ENCODE measurements at regions not wholly inside any gene's neighbourhood (a gene's known extent, or its start where the extent isn't known, plus 50 kb on each side); places are given as distances from the start of the nearest gene placed in this dataset.

GRCh38 chr3:146781606-146782005, 176.5 kb upstream of the PLSCR5 start:
- Histone ChIP-seq H3K36me3 (ENCODE audit: control insufficient read depth, insufficient read depth, low read length) (no peaks in the 10 kb centered on the region), H3K27me3 (ENCODE audit: control insufficient read depth, insufficient read depth, low read length) (no peaks in the 10 kb centered on the region), H3K27ac (ENCODE audit: low read length) (no peak overlapping the region), H3K4me1 (ENCODE audit: control insufficient read depth, insufficient read depth, low read length) (no peaks in the 10 kb centered on the region), H3K4me3 (ENCODE audit: low read depth in 2 of 2, low read length in 2 of 2) (no peak overlapping the region), H3K9me3 (ENCODE audit: control insufficient read depth, insufficient read depth, low read depth, low read length) (no peaks in the 10 kb centered on the region)
- ChIA-PET POLR2A (no interaction called here), CTCF (no interaction called here)
- BruUV-seq (replicated peaks), result no TSS peak
- no peak for DNase-seq (ENCODE audit: low read depth, low spot score)
- intact Hi-C loops (cut with micrococcal nuclease; ENCODE audit: unreplicated experiment) (no loop called here), in situ Hi-C loops (cut with HindIII; ENCODE audit: low pct_unique_long_range_greater_than_20kb, low sequenced_read_pairs) (no loop called here)
- ATAC-seq, result no peak
- no peak for TF ChIP-seq CTCF (IDR thresholded peaks at IDR 0.05)

- Histone ChIP-seq H3K4me1 (ENCODE audit: control insufficient read depth, insufficient read depth, low read length) (no peaks in the 10 kb centered on the region), H3K36me3 (ENCODE audit: control insufficient read depth, insufficient read depth, low read length) (no peaks in the 10 kb centered on the region), H3K9me3 (ENCODE audit: control insufficient read depth, insufficient read depth, low read depth, low read length) (no peaks in the 10 kb centered on the region), H3K27me3 (ENCODE audit: control insufficient read depth, insufficient read depth, low read length) (no peaks in the 10 kb centered on the region), H3K4me3 (ENCODE audit: low read depth in 2 of 2, low read length in 2 of 2) (no peak overlapping the region), H3K27ac (ENCODE audit: low read length) (no peak overlapping the region)
- DNase-seq (ENCODE audit: low read depth, low spot score) (no peak), ATAC-seq (no peak)
- no peak for TF ChIP-seq CTCF (IDR thresholded peaks at IDR 0.05)
- TF ChIP-seq SIN3A (IDR thresholded peaks at IDR 0.05; ENCODE audit: borderline replicate concordance, insufficient read depth, low read depth, low read length), result no peak
- TF ChIP-seq TCF7L2 (IDR thresholded peaks at IDR 0.05; ENCODE audit: low read depth, low read length), result no peak
- no peak for TF ChIP-seq REST (IDR thresholded peaks at IDR 0.05; ENCODE audit: insufficient read depth in 1 of 2, low read depth in 2 of 2, low read length in 1 of 2)
- TF ChIP-seq POLR2AphosphoS5 (IDR thresholded peaks at IDR 0.05; ENCODE audit: low read depth, low read length), result no peak
- no TSS peak for BruUV-seq (replicated peaks)
- in situ Hi-C loops (cut with HindIII; ENCODE audit: low pct_unique_long_range_greater_than_20kb, low sequenced_read_pairs) (no loop called here), intact Hi-C loops (cut with micrococcal nuclease; ENCODE audit: unreplicated experiment) (no loop called here)
- ChIA-PET POLR2A (no interaction called here), CTCF (no interaction called here)
Measured at GRCh38 chr3:146781059-146781458, 175.9 kb upstream of the PLSCR5 start.

- in situ Hi-C loops (cut with HindIII; ENCODE audit: low pct_unique_long_range_greater_than_20kb, low sequenced_read_pairs), result no loop called here
- no peak overlapping the region for H3K27ac ChIP-seq (ENCODE audit: low read length)
- ATAC-seq, result no peak
- ChIA-PET POLR2A (no interaction called here), CTCF (no interaction called here)
- no peaks in the 10 kb centered on the region for H3K27me3 ChIP-seq (ENCODE audit: control insufficient read depth, insufficient read depth, low read length)
- no peaks in the 10 kb centered on the region for H3K4me1 ChIP-seq (ENCODE audit: control insufficient read depth, insufficient read depth, low read length)
- no peak for TF ChIP-seq REST (IDR thresholded peaks at IDR 0.05; ENCODE audit: insufficient read depth in 1 of 2, low read depth in 2 of 2, low read length in 1 of 2)
- no peak for TF ChIP-seq POLR2AphosphoS5 (IDR thresholded peaks at IDR 0.05; ENCODE audit: low read depth, low read length)
- no peak for TF ChIP-seq TCF7L2 (IDR thresholded peaks at IDR 0.05; ENCODE audit: low read depth, low read length)
- TF ChIP-seq CTCF (IDR thresholded peaks at IDR 0.05), result no peak
- no peak for TF ChIP-seq SIN3A (IDR thresholded peaks at IDR 0.05; ENCODE audit: borderline replicate concordance, insufficient read depth, low read depth, low read length)
- no peaks in the 10 kb centered on the region for H3K9me3 ChIP-seq (ENCODE audit: control insufficient read depth, insufficient read depth, low read depth, low read length)
- no peak for DNase-seq (ENCODE audit: low read depth, low spot score)
- intact Hi-C loops (cut with micrococcal nuclease; ENCODE audit: unreplicated experiment), result no loop called here
- no peaks in the 10 kb centered on the region for H3K36me3 ChIP-seq (ENCODE audit: control insufficient read depth, insufficient read depth, low read length)
- BruUV-seq (replicated peaks), result no TSS peak
- H3K4me3 ChIP-seq (ENCODE audit: low read depth in 2 of 2, low read length in 2 of 2), result no peak overlapping the region
Measured at GRCh38 chr3:146780251-146780650, 175.1 kb upstream of the PLSCR5 start.
